DND-41 (cell line): ENCODE measurements at regions not wholly inside any gene's neighbourhood (a gene's known extent, or its start where the extent isn't known, plus 50 kb on each side); places are given as distances from the start of the nearest gene placed in this dataset.

Source experiments
- EZH2 ChIP-seq: IDR thresholded peaks from 3 replicates; pipeline ENCODE4 v1.6.1; 2012; ENCODE audit warnings: borderline replicate concordance, low read depth, mild to moderate bottlenecking, moderate library complexity, low read length, inconsistent platforms; ENCODE audit not compliant: severe bottlenecking
- TF ChIP-seq, protein P1 (sequence below): IDR thresholded peaks from 2 replicates; pipeline ENCODE4 v1.5.1; 2012; ENCODE audit warnings: borderline replicate concordance, low read length, moderate library complexity, mild to moderate bottlenecking; ENCODE audit not compliant: poor library complexity, severe bottlenecking; ENCODE audit errors: extremely low read depth

- TF ChIP-seq, protein P1, sequence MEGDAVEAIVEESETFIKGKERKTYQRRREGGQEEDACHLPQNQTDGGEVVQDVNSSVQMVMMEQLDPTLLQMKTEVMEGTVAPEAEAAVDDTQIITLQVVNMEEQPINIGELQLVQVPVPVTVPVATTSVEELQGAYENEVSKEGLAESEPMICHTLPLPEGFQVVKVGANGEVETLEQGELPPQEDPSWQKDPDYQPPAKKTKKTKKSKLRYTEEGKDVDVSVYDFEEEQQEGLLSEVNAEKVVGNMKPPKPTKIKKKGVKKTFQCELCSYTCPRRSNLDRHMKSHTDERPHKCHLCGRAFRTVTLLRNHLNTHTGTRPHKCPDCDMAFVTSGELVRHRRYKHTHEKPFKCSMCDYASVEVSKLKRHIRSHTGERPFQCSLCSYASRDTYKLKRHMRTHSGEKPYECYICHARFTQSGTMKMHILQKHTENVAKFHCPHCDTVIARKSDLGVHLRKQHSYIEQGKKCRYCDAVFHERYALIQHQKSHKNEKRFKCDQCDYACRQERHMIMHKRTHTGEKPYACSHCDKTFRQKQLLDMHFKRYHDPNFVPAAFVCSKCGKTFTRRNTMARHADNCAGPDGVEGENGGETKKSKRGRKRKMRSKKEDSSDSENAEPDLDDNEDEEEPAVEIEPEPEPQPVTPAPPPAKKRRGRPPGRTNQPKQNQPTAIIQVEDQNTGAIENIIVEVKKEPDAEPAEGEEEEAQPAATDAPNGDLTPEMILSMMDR: no peak
- TF ChIP-seq EZH2: no peak
Observed at GRCh38 chr2:236876642-236877041, 209.0 kb upstream of the COPS8 start.
